CD14-positive monocyte (primary cell): ENCODE measurements at regions not wholly inside any gene's neighbourhood (a gene's known extent, or its start where the extent isn't known, plus 50 kb on each side); places are given as distances from the start of the nearest gene placed in this dataset.
A peak's percentile ranks its signal among the peaks of the same experiment; 100 is the strongest.
"Not testable (repeated sequence)": the region's sequence is repeated elsewhere in the genome, so short reads cannot be mapped to it uniquely, and the experiment has no call there.

Source experiments
- DNase-seq, 3 donors: peaks; one replicate each; pipeline ENCODE4 v3.0.0-alpha.2; 2011 to 2022
- H2AFZ ChIP-seq: 2 replicates; pipeline ENCODE4 v1.6.0; 2012; ENCODE audit warnings: mild to moderate bottlenecking, low read depth, low read length, inconsistent platforms; ENCODE audit not compliant: insufficient read depth, poor library complexity, severe bottlenecking
- H3K27ac ChIP-seq, 2 donors: 1 replicate in 1 of 2; 2 replicates in 1 of 2; pipeline ENCODE4 v1.5.1; 2012 to 2013; ENCODE audit warnings: low read length in 2 of 2, control low read depth in 1 of 2, inconsistent platforms in 1 of 2, low read depth in 1 of 2, mild to moderate bottlenecking in 1 of 2
- H3K27me3 ChIP-seq, 2 donors: one replicate each; pipeline versions ENCODE4 v1.6.0 to v1.6.1; 2011 to 2013; ENCODE audit warnings: low read length in 2 of 2; ENCODE audit not compliant: control insufficient read depth in 2 of 2, insufficient read depth in 2 of 2
- H3K36me3 ChIP-seq, 2 donors: replicated peaks in 1 of 2; 1 replicate in 1 of 2; 2 replicates in 1 of 2; pipeline versions ENCODE4 v1.5.1 to v1.6.1; 2012 to 2013; ENCODE audit warnings: low read length in 2 of 2, control low read depth in 1 of 2, inconsistent platforms in 1 of 2, mild to moderate bottlenecking in 1 of 2; ENCODE audit not compliant: insufficient read depth in 2 of 2, control insufficient read depth in 1 of 2
- H3K4me1 ChIP-seq, 2 donors: 1 replicate in 1 of 2; 2 replicates in 1 of 2; pipeline versions ENCODE4 v1.5.1 to v1.6.1; 2012 to 2013; ENCODE audit warnings: low read length in 2 of 2, control low read depth in 1 of 2, inconsistent platforms in 1 of 2, mild to moderate bottlenecking in 1 of 2, moderate library complexity in 1 of 2; ENCODE audit not compliant: insufficient read depth in 2 of 2, control insufficient read depth in 1 of 2
- H3K4me2 ChIP-seq: replicated peaks from 2 replicates; pipeline ENCODE3; 2012; ENCODE audit warnings: low read length, moderate library complexity, mild to moderate bottlenecking; ENCODE audit not compliant: poor library complexity, severe bottlenecking; ENCODE audit errors: extremely low read depth
- H3K4me3 ChIP-seq, 3 experiments: fragments of 200-600 bp in 1 of 3; sonication (generic) in 1 of 3; replicated peaks in 1 of 3; 1 replicate in 2 of 3; 2 replicates in 1 of 3; pipeline ENCODE4 v1.5.1; 2011 to 2013; ENCODE audit warnings: low read length in 3 of 3, mild to moderate bottlenecking in 3 of 3, control low read depth in 2 of 3, low read depth in 2 of 3, inconsistent platforms in 1 of 3, moderate library complexity in 1 of 3
- H3K79me2 ChIP-seq: 2 replicates; pipeline ENCODE4 v1.6.0; 2012; ENCODE audit warnings: mild to moderate bottlenecking, control low read depth, inconsistent platforms, low read length, moderate library complexity; ENCODE audit not compliant: insufficient read depth
- H3K9ac ChIP-seq: 2 replicates; pipeline ENCODE4 v1.6.0; 2017; ENCODE audit warnings: low read length, mild to moderate bottlenecking; ENCODE audit not compliant: insufficient read depth, poor library complexity, severe bottlenecking
- H3K9me3 ChIP-seq, 2 donors: replicated peaks in 1 of 2; 1 replicate in 1 of 2; 2 replicates in 1 of 2; pipeline versions ENCODE4 v1.5.1 to v1.6.1; 2012 to 2013; ENCODE audit warnings: low read length in 2 of 2, control low read depth in 1 of 2; ENCODE audit not compliant: control insufficient read depth in 1 of 2, insufficient read depth in 1 of 2
- H4K20me1 ChIP-seq: 2 replicates; pipeline ENCODE4 v1.6.0; 2012; ENCODE audit warnings: mild to moderate bottlenecking, low read length, control low read depth, moderate library complexity; ENCODE audit not compliant: insufficient read depth
- H3K27ac Mint-ChIP-seq, 7 donors: one replicate each; pipeline ENCODE4 v1.8.0; 2020; ENCODE audit warnings: mild to moderate bottlenecking in 7 of 7, mixed read lengths in 7 of 7, moderate library complexity in 6 of 7, inconsistent platforms in 2 of 7
- H3K27me3 Mint-ChIP-seq, 3 donors: one replicate each; pipeline ENCODE4 v1.8.0; 2021 to 2022; ENCODE audit warnings: low read depth in 3 of 3, mild to moderate bottlenecking in 3 of 3, mixed read lengths in 3 of 3, moderate library complexity in 3 of 3, inconsistent platforms in 1 of 3
- H3K36me3 Mint-ChIP-seq, 2 donors: one replicate each; pipeline ENCODE4 v1.8.0; 2020; ENCODE audit warnings: mixed read lengths in 2 of 2, inconsistent platforms in 1 of 2, mild to moderate bottlenecking in 1 of 2
- H3K4me1 Mint-ChIP-seq: one replicate; pipeline ENCODE4 v1.8.0; 2020; ENCODE audit warnings: mild to moderate bottlenecking, mixed read lengths
- H3K4me3 Mint-ChIP-seq, 2 donors: one replicate each; pipeline ENCODE4 v1.8.0; 2020; ENCODE audit warnings: mild to moderate bottlenecking in 2 of 2, mixed read lengths in 2 of 2, moderate library complexity in 1 of 2
- H3K9me3 Mint-ChIP-seq, 7 donors: one replicate each; pipeline ENCODE4 v1.8.0; 2020 to 2022; ENCODE audit warnings: mixed read lengths in 7 of 7, mild to moderate bottlenecking in 6 of 7, moderate library complexity in 6 of 7, inconsistent platforms in 2 of 7
- CTCF ChIP-seq: fragments of 200-600 bp; IDR thresholded peaks from one replicate; pipeline ENCODE4 v1.8.0; 2022; ENCODE audit warnings: antibody characterized with exemption, mild to moderate bottlenecking
- WGBS: methylation state at CpG from one replicate; pipeline ENCODE4 v1.1.5; 2013; ENCODE audit warnings: missing lambda C conversion rate; ENCODE audit not compliant: insufficient coverage; 5-methylcytosine and 5-hydroxymethylcytosine counted together
- intact Hi-C, 2 donors: fragments of 100-400 bp; cut with micrococcal nuclease; formaldehyde crosslinking; loops; one replicate each; pipeline versions ENCODE4 v1.15.0 to v1.15.1; 2023

- no peak overlapping the region for H2AFZ ChIP-seq
- H3K4me2 ChIP-seq, result no peak overlapping the region
- H4K20me1 ChIP-seq, result no peaks in the 10 kb centered on the region
- no peak overlapping the region for H3K4me3 Mint-ChIP-seq
- H3K27ac Mint-ChIP-seq, result peak overlapping the region in 1 of 7 donors; percentile 32
- H3K27me3 ChIP-seq, result no peaks in the 10 kb centered on the region
- H3K36me3 Mint-ChIP-seq, result no peaks in the 10 kb centered on the region
- H3K36me3 ChIP-seq, result no peaks in the 10 kb centered on the region
- peaks cover 2% of the 10 kb centered on the region for H3K4me1 Mint-ChIP-seq
- DNase-seq, result no peak
- intact Hi-C loops, result no loop called here
- H3K27ac ChIP-seq, result no peak overlapping the region
- H3K4me3 ChIP-seq, result no peak overlapping the region
- H3K9ac ChIP-seq, result no peak overlapping the region
- peaks cover 0 to 4% (median 3%) of the 10 kb centered on the region in 3 donors for H3K27me3 Mint-ChIP-seq
- peaks cover 13 to 20% of the 10 kb centered on the region in 2 donors for H3K9me3 ChIP-seq
- peaks cover 17 to 32% (median 22%) of the 10 kb centered on the region in 7 donors for H3K9me3 Mint-ChIP-seq
- no peaks in the 10 kb centered on the region for H3K79me2 ChIP-seq
- WGBS, result no CpG with 5 or more reads among the region's 1 CpG
- no peak for TF ChIP-seq CTCF
- H3K4me1 ChIP-seq, result no peaks in the 10 kb centered on the region
Observed at GRCh38 chr18:8933714-8934284, 168.7 kb upstream of the NDUFV2 start.

GRCh38 chr18:8935346-8935745, 167.2 kb upstream of the NDUFV2 start:
- H3K79me2 ChIP-seq, H3K4me1 ChIP-seq, H3K27ac ChIP-seq, H3K4me1 Mint-ChIP-seq, H3K4me2 ChIP-seq, H3K27me3 ChIP-seq, H3K36me3 ChIP-seq, H3K9ac ChIP-seq, DNase-seq, H3K4me3 ChIP-seq, H2AFZ ChIP-seq, H3K27me3 Mint-ChIP-seq, H3K36me3 Mint-ChIP-seq, H4K20me1 ChIP-seq, H3K9me3 ChIP-seq, H3K27ac Mint-ChIP-seq, intact Hi-C loops, H3K4me3 Mint-ChIP-seq: not testable (repeated sequence)
- 100% methylated on average over 7 of the region's 24 CpGs for WGBS
- peaks cover 7 to 17% (median 8%) of the 10 kb centered on the region in 7 donors for H3K9me3 Mint-ChIP-seq
